Panc1 (cell line): ENCODE measurements at regions not wholly inside any gene's neighbourhood (a gene's known extent, or its start where the extent isn't known, plus 50 kb on each side); places are given as distances from the start of the nearest gene placed in this dataset.

Source experiments
- CTCF ChIP-seq: fragments of 450-650 bp; IDR thresholded peaks from 2 replicates; pipeline ENCODE4 v1.5.1; 2017; ENCODE audit warnings: mild to moderate bottlenecking
- POLR2AphosphoS5 ChIP-seq: IDR thresholded peaks from 2 replicates; pipeline ENCODE4 v1.6.1; 2012; ENCODE audit warnings: mild to moderate bottlenecking, low read depth, low read length, moderate library complexity

GRCh38 chr3:159112724-159113123 is 310.9 kb downstream of the MFSD1 start:
- no peak for TF ChIP-seq CTCF
- no peak for TF ChIP-seq POLR2AphosphoS5
